ENCODE measurements at regions not wholly inside any gene's neighbourhood (a gene's known extent, or its start where the extent isn't known, plus 50 kb on each side); places are given as distances from the start of the nearest gene placed in this dataset.

GRCh38 chr3:69509288-69509687 lies 123.4 kb upstream of the FRMD4B start:
- H3K27me3 Mint-ChIP-seq (ENCODE audit: low read depth): no peaks in the 10 kb centered on the region
- H3K9me3 Mint-ChIP-seq: peaks cover 17% of the 10 kb centered on the region
- DNase-seq (ENCODE audit: low spot score) (no peak), ATAC-seq (no peak)
- no peak for TF ChIP-seq SMAD4 (CRISPR knock-in tag; IDR thresholded peaks at IDR 0.05)
- no peak overlapping the region for H3K27ac Mint-ChIP-seq
- H3K4me3 Mint-ChIP-seq: no peak overlapping the region
- no peaks in the 10 kb centered on the region for H3K36me3 Mint-ChIP-seq
- POLR2A ChIA-PET: no interaction called here
- peaks cover 8% of the 10 kb centered on the region for H3K4me1 Mint-ChIP-seq
- CTCF ChIA-PET: no interaction called here

GRCh38 chr3:69505770-69506407 lies 120.0 kb upstream of the FRMD4B start:
- H3K4me3 Mint-ChIP-seq: no peak overlapping the region
- no peak for TF ChIP-seq KAT7 (CRISPR knock-in tag; IDR thresholded peaks at IDR 0.05; ENCODE audit: borderline replicate concordance)
- no peak for TF ChIP-seq ZSCAN18 (CRISPR knock-in tag; IDR thresholded peaks at IDR 0.05)
- peaks cover 3% of the 10 kb centered on the region; the same call in 1 of the 2 replicates for H3K4me1 Mint-ChIP-seq
- ATAC-seq: no peak
- ChIA-PET CTCF (no interaction called here), POLR2A (no interaction called here)
- H3K9me3 Mint-ChIP-seq: no peaks in the 10 kb centered on the region
- H3K36me3 Mint-ChIP-seq: no peaks in the 10 kb centered on the region
- no peak for DNase-seq (ENCODE audit: low spot score)
- no peak overlapping the region for H3K27ac Mint-ChIP-seq
- no peaks in the 10 kb centered on the region for H3K27me3 Mint-ChIP-seq (ENCODE audit: low read depth)

- ATAC-seq (no peak), DNase-seq (ENCODE audit: low spot score) (no peak)
- CTCF ChIA-PET: no interaction called here
- H3K27me3 Mint-ChIP-seq (ENCODE audit: low read depth): no peaks in the 10 kb centered on the region
- H3K9me3 Mint-ChIP-seq: no peaks in the 10 kb centered on the region
- POLR2A ChIA-PET: no interaction called here
- TF ChIP-seq AFF4 (CRISPR knock-in tag; IDR thresholded peaks at IDR 0.05; ENCODE audit: borderline replicate concordance): no peak
- TF ChIP-seq IRF2 (CRISPR knock-in tag; IDR thresholded peaks at IDR 0.05; ENCODE audit: borderline replicate concordance, low read depth): no peak
- TF ChIP-seq NR3C1 (CRISPR knock-in tag; conservative IDR thresholded peaks at IDR 0.05; ENCODE audit: low read depth): no peak
- TF ChIP-seq ZNF263 (CRISPR knock-in tag; IDR thresholded peaks at IDR 0.05; ENCODE audit: low read depth): no peak
- TF ChIP-seq PRRX2 (CRISPR knock-in tag; IDR thresholded peaks at IDR 0.05): no peak
- no peak for TF ChIP-seq MLX (CRISPR knock-in tag; IDR thresholded peaks at IDR 0.05)
- no peak for TF ChIP-seq PREB (CRISPR knock-in tag; IDR thresholded peaks at IDR 0.05; ENCODE audit: borderline replicate concordance)
- TF ChIP-seq ETV6 (CRISPR knock-in tag; IDR thresholded peaks at IDR 0.05): no peak
- TF ChIP-seq SMAD3 (CRISPR knock-in tag; IDR thresholded peaks at IDR 0.05; ENCODE audit: borderline replicate concordance): no peak
- TF ChIP-seq NFYB (CRISPR knock-in tag; conservative IDR thresholded peaks at IDR 0.05; ENCODE audit: low read depth): no peak
- no peak for TF ChIP-seq FOXJ3 (CRISPR knock-in tag; IDR thresholded peaks at IDR 0.05; ENCODE audit: borderline replicate concordance)
- TF ChIP-seq ZNF121 (CRISPR knock-in tag; IDR thresholded peaks at IDR 0.05): no peak
- no peak for TF ChIP-seq NR2C2 (CRISPR knock-in tag; IDR thresholded peaks at IDR 0.05)
- no peak for TF ChIP-seq E2F5 (CRISPR knock-in tag; IDR thresholded peaks at IDR 0.05)
- no peak for TF ChIP-seq E2F4 (CRISPR knock-in tag; IDR thresholded peaks at IDR 0.05; ENCODE audit: borderline replicate concordance, low read depth)
- no peak for TF ChIP-seq GABPB1 (CRISPR knock-in tag; IDR thresholded peaks at IDR 0.05)
- no peak for TF ChIP-seq ELF4 (CRISPR knock-in tag; IDR thresholded peaks at IDR 0.05; ENCODE audit: low read depth)
- no peak for TF ChIP-seq ZNF219 (CRISPR knock-in tag; IDR thresholded peaks at IDR 0.05; ENCODE audit: borderline replicate concordance)
- no peaks in the 10 kb centered on the region for H3K36me3 Mint-ChIP-seq
- H3K4me3 Mint-ChIP-seq: no peak overlapping the region
- H3K27ac Mint-ChIP-seq: no peak overlapping the region
- H3K4me1 Mint-ChIP-seq: peaks cover 3% of the 10 kb centered on the region; the same call in 1 of the 2 replicates
Measured at GRCh38 chr3:69504232-69504631, 118.3 kb upstream of the FRMD4B start.

All from WTC11 (cell line).